ENCODE measurements at regions not wholly inside any gene's neighbourhood (a gene's known extent, or its start where the extent isn't known, plus 50 kb on each side); places are given as distances from the start of the nearest gene placed in this dataset.

GRCh38 chr1:79792219-79792930 lies 785.8 kb upstream of the ADGRL4 start:
- H3K27ac Mint-ChIP-seq, result no peak overlapping the region
- no peaks in the 10 kb centered on the region for H3K79me2 ChIP-seq (ENCODE audit: insufficient read depth, low read length)
- no peaks in the 10 kb centered on the region for H3K36me3 ChIP-seq (replicated peaks in 1 of 2; ENCODE audit: control insufficient read depth in 1 of 2, insufficient read depth in 2 of 2, low read length in 2 of 2)
- H3K9me3 Mint-ChIP-seq, result peaks cover 1 to 19% (median 12%) of the 10 kb centered on the region in 7 donors
- intact Hi-C loops (cut with micrococcal nuclease), result no loop called here
- no CpG with 5 or more reads among the region's 4 CpGs for WGBS (ENCODE audit: insufficient coverage)
- H2AFZ ChIP-seq (ENCODE audit: insufficient read depth, low read depth, low read length, poor library complexity, severe bottlenecking), result no peak overlapping the region
- no peak overlapping the region for H3K4me2 ChIP-seq (replicated peaks; ENCODE audit: extremely low read depth, low read length, poor library complexity, severe bottlenecking)
- peaks cover 10% of the 10 kb centered on the region in 2 donors for H3K9me3 ChIP-seq (replicated peaks in 1 of 2; ENCODE audit: control insufficient read depth in 1 of 2, insufficient read depth in 1 of 2, low read length in 2 of 2)
- no peaks in the 10 kb centered on the region for H3K4me1 Mint-ChIP-seq
- no peak overlapping the region for H3K9ac ChIP-seq (ENCODE audit: insufficient read depth, low read length, poor library complexity, severe bottlenecking)
- no peak overlapping the region for H3K4me3 ChIP-seq (replicated peaks in 1 of 3; ENCODE audit: low read depth in 2 of 3, low read length in 3 of 3)
- H3K27ac ChIP-seq (ENCODE audit: low read depth in 1 of 2, low read length in 2 of 2), result no peak overlapping the region
- no peak for DNase-seq
- H3K36me3 Mint-ChIP-seq, result no peaks in the 10 kb centered on the region
- H3K27me3 Mint-ChIP-seq (ENCODE audit: low read depth in 3 of 3), result no peaks in the 10 kb centered on the region
- no peaks in the 10 kb centered on the region for H3K27me3 ChIP-seq (ENCODE audit: control insufficient read depth in 2 of 2, insufficient read depth in 2 of 2, low read length in 2 of 2)
- no peaks in the 10 kb centered on the region for H3K4me1 ChIP-seq (ENCODE audit: control insufficient read depth in 1 of 2, insufficient read depth in 2 of 2, low read length in 2 of 2)
- H3K4me3 Mint-ChIP-seq, result no peak overlapping the region
- H4K20me1 ChIP-seq (ENCODE audit: insufficient read depth, low read length), result no peaks in the 10 kb centered on the region
- no peak for TF ChIP-seq CTCF (IDR thresholded peaks at IDR 0.05)

DNA sequence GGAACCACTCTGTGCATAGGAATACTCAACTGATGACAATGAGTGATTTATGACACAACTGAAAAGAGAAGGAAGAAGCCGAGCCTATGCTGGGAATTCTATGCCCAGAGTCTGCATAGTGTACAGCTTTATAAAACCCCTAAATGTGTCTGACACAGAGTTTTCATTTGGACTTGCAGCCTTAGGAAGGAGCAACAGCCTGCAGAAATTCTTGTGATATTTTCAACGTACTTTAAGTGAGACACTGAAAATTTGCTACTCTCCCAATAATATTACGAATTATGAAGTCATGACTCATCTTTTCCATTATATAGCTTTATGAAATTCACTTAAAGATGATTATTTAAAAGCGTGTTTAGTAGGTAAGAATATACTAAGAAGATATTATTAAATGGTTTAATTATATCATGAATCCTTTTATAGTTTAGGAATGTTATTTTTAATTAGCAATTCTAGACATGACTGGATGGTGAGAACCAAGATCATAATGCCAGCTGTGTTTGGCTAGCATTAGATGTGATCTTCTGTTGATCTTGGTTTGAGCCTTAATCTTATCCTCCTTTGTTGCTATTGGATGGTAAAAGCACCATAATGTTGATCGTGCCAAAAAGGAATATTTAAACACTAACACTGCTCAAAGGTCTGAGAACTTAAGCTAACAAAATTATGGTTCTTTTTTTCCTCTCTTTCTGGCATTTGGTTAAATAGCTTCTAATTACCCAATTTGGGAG lies 785.1 kb upstream of the ADGRL4 start:
- H3K27me3 Mint-ChIP-seq (ENCODE audit: low read depth in 3 of 3), result no peaks in the 10 kb centered on the region
- no peak overlapping the region for H3K27ac Mint-ChIP-seq
- H3K4me1 Mint-ChIP-seq, result no peaks in the 10 kb centered on the region
- H3K4me2 ChIP-seq (replicated peaks; ENCODE audit: extremely low read depth, low read length, poor library complexity, severe bottlenecking), result no peak overlapping the region
- H3K36me3 Mint-ChIP-seq, result no peaks in the 10 kb centered on the region
- H3K9me3 Mint-ChIP-seq, result peaks cover 1 to 20% (median 11%) of the 10 kb centered on the region in 7 donors
- DNase-seq, result no peak
- no CpG with 5 or more reads among the region's 5 CpGs for WGBS (ENCODE audit: insufficient coverage)
- H3K4me1 ChIP-seq (ENCODE audit: control insufficient read depth in 1 of 2, insufficient read depth in 2 of 2, low read length in 2 of 2), result no peaks in the 10 kb centered on the region
- no peak overlapping the region for H3K27ac ChIP-seq (ENCODE audit: low read depth in 1 of 2, low read length in 2 of 2)
- no peak for TF ChIP-seq CTCF (IDR thresholded peaks at IDR 0.05)
- H3K9ac ChIP-seq (ENCODE audit: insufficient read depth, low read length, poor library complexity, severe bottlenecking), result no peak overlapping the region
- intact Hi-C loops (cut with micrococcal nuclease), result no loop called here
- H2AFZ ChIP-seq (ENCODE audit: insufficient read depth, low read depth, low read length, poor library complexity, severe bottlenecking), result no peak overlapping the region
- no peaks in the 10 kb centered on the region for H3K79me2 ChIP-seq (ENCODE audit: insufficient read depth, low read length)
- H3K27me3 ChIP-seq (ENCODE audit: control insufficient read depth in 2 of 2, insufficient read depth in 2 of 2, low read length in 2 of 2), result no peaks in the 10 kb centered on the region
- H3K36me3 ChIP-seq (replicated peaks in 1 of 2; ENCODE audit: control insufficient read depth in 1 of 2, insufficient read depth in 2 of 2, low read length in 2 of 2), result no peaks in the 10 kb centered on the region
- peaks cover 7 to 10% of the 10 kb centered on the region in 2 donors for H3K9me3 ChIP-seq (replicated peaks in 1 of 2; ENCODE audit: control insufficient read depth in 1 of 2, insufficient read depth in 1 of 2, low read length in 2 of 2)
- no peak overlapping the region for H3K4me3 Mint-ChIP-seq
- no peak overlapping the region for H3K4me3 ChIP-seq (replicated peaks in 1 of 3; ENCODE audit: low read depth in 2 of 3, low read length in 3 of 3)
- H4K20me1 ChIP-seq (ENCODE audit: insufficient read depth, low read length), result no peaks in the 10 kb centered on the region
